ENCODE measurements at regions not wholly inside any gene's neighbourhood (a gene's known extent, or its start where the extent isn't known, plus 50 kb on each side); places are given as distances from the start of the nearest gene placed in this dataset.

- Histone ChIP-seq H3K4me3 (replicated peaks; ENCODE audit: insufficient read depth, low read length) (no peak overlapping the region), H3K27me3 (ENCODE audit: insufficient read depth, poor library complexity, severe bottlenecking) (no peaks in the 10 kb centered on the region), H3K27ac (replicated peaks) (no peak overlapping the region)
- no peak for DNase-seq (ENCODE audit: low read depth in 1 of 2, low spot score in 1 of 2)
- TF ChIP-seq CTCF (IDR thresholded peaks at IDR 0.05; ENCODE audit: insufficient read depth, low read length) (no peak), POLR2AphosphoS5 (IDR thresholded peaks at IDR 0.05; ENCODE audit: low read depth) (no peak), SPI1 (IDR thresholded peaks at IDR 0.05; ENCODE audit: borderline replicate concordance, low read depth) (no peak), GABPA (IDR thresholded peaks at IDR 0.05; ENCODE audit: low read depth) (no peak), REST (IDR thresholded peaks at IDR 0.05; ENCODE audit: insufficient replicate concordance, low read depth) (no peak)
These were observed 451.5 kb upstream of the SPTLC3 start for GRCh38 chr20:12557224-12557623.

DNA sequence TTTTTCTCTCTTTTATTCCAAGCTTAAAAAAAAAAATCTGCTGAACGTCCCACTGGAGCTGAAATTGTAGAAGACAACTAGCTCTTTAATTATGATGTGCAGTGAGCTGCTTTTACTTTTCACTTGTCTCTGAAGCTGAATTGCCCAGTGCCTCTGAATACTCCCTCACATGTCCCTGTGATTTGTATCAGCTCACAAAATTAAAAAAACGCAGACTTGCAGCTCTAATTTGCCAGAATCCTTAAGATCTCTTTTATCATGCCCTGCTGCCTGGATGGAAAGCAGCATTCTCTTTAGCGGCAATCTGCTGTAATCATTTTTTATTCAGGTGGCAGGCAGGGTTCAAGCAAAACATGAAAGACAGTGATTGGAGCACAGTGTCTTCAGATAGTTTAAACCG is 443.8 kb upstream of the SPTLC3 start:
- Histone ChIP-seq H3K4me3 (replicated peaks; ENCODE audit: insufficient read depth, low read length) (no peak overlapping the region), H3K27me3 (ENCODE audit: insufficient read depth, poor library complexity, severe bottlenecking) (no peaks in the 10 kb centered on the region), H3K27ac (replicated peaks) (no peak overlapping the region)
- DNase-seq (ENCODE audit: low read depth in 1 of 2, low spot score in 1 of 2) = no peak
- TF ChIP-seq REST (IDR thresholded peaks at IDR 0.05; ENCODE audit: insufficient replicate concordance, low read depth) (no peak), CTCF (IDR thresholded peaks at IDR 0.05; ENCODE audit: insufficient read depth, low read length) (no peak), POLR2AphosphoS5 (IDR thresholded peaks at IDR 0.05; ENCODE audit: low read depth) (no peak), GABPA (IDR thresholded peaks at IDR 0.05; ENCODE audit: low read depth) (no peak), SPI1 (IDR thresholded peaks at IDR 0.05; ENCODE audit: borderline replicate concordance, low read depth) (no peak)

DNA sequence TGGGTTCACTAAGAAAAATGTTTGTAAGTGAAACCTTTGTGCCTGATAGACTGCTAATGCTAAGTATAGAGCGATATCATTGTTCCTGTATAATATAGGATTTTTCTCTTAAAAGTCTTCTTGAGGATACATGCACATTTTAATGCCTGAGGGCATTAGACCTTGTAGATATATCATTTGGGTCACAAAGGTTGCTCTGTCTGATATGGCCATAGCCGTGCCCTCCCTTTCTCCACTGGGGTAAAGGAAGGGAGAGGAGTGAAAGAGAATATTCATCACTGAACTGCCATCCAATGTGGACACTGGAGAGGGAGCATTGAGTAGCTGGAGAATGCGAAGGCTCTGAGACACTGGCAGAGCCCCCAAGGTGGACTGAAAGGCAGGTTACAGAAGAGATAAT is 442.2 kb upstream of the SPTLC3 start:
- DNase-seq (ENCODE audit: low read depth in 1 of 2, low spot score in 1 of 2) = no peak
- Histone ChIP-seq H3K27ac (replicated peaks) (no peak overlapping the region), H3K4me3 (replicated peaks; ENCODE audit: insufficient read depth, low read length) (no peak overlapping the region), H3K27me3 (ENCODE audit: insufficient read depth, poor library complexity, severe bottlenecking) (no peaks in the 10 kb centered on the region)
- TF ChIP-seq CTCF (IDR thresholded peaks at IDR 0.05; ENCODE audit: insufficient read depth, low read length) (no peak), SPI1 (IDR thresholded peaks at IDR 0.05; ENCODE audit: borderline replicate concordance, low read depth) (no peak), POLR2AphosphoS5 (IDR thresholded peaks at IDR 0.05; ENCODE audit: low read depth) (no peak), REST (IDR thresholded peaks at IDR 0.05; ENCODE audit: insufficient replicate concordance, low read depth) (no peak), GABPA (IDR thresholded peaks at IDR 0.05; ENCODE audit: low read depth) (no peak)

Measured in HL-60 (cell line).